IPS-18c (cell line): ENCODE measurements at regions not wholly inside any gene's neighbourhood (a gene's known extent, or its start where the extent isn't known, plus 50 kb on each side); places are given as distances from the start of the nearest gene placed in this dataset.

Experiments used
- H3K4me3 ChIP-seq: 2 replicates; pipeline ENCODE4 v1.7.0; 2013; ENCODE audit warnings: low read depth, mild to moderate bottlenecking, low read length, moderate library complexity; ENCODE audit not compliant: insufficient read depth
- H3K9me3 ChIP-seq: one replicate; pipeline ENCODE4 v1.6.1; 2013; ENCODE audit warnings: mild to moderate bottlenecking, low read length, moderate library complexity; ENCODE audit not compliant: control insufficient read depth, insufficient read depth

DNA sequence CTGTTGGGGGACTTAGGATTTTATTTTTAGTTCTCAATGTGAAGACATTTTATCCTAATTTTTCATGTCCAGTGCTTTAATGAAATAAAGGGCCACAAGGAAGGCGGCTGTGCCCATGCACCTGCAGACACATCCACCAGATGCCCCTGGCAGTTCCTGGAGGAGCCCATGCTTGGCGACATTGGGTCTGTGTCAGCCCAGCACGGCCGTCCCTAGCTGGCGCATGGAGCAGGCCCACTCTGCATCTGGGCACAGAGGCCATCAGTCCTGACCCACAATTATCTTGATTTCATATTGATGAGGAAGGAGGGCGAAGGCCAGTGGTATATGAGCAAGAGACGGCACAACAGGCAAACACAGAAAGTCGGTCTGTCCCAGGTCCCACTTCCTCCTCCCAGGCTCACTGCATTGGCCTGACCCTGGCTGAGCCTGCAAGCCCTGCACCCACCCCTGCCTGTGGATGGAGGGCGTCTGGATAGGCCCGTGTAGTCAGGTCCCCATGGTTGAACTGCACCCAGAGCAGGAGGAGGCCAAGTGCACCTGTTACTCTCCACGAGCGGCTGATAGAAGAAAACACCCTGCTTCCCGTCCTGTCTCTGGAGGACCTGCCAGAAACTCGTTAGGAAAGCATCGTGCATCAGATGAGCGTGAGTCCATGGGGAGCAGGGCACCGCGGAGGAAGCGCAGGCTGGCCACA lies 296.9 kb downstream of the BRD1 start:
- Histone ChIP-seq H3K4me3 (no peak overlapping the region), H3K9me3 (peaks cover 2% of the 10 kb centered on the region)

DNA sequence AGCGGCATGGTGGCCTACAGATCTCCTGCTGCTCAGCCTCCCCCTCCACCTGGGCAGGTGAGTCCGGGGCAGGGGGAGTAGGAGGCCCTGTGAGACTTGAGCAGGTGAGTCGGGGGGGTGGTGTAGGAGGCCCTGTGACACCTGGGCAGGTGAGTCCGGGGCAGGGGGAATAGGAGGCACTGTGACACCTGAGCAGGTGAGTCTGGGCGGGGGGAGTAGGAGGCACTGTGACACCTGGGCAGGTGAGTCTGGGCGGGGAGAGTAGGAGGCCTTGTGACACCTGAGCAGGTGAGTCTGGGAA lies 299.3 kb downstream of the BRD1 start:
- no peak overlapping the region for H3K4me3 ChIP-seq
- H3K9me3 ChIP-seq = peaks cover 2% of the 10 kb centered on the region

DNA sequence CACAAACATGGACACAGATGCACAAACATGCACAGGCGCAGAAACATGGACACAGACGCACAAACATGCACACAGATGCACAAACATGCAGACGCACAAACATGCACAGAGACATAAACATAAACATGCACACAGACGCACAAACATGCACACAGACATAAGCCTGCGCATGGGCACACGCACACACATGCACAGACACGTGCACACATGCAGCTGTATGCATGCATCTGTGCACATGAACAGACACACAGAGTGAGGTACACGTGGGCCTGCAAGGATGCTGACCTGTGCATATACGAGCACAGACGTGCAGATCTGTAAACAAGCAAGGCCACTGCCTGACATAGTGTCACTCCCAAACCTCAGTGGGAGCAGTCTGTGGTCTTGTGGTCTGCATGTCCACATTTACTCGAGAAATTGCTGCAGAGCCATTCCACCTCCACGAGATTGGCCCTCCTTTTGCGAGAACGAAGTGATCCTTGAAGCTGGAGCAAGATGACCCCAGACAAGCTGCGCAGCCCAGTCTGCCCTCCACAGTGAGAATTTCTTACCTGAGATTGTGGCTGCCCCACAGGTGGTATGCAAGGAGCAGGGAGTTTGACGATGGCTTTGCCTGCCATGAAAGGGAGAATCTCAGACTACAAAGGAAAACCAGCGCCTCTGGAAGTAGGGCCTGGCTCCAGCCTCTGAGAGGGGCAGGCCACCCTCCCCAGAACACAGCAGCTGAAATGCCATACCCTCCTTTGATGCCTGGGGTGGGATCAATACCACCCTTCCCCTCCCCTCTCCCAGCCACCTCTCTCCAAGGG lies 299.9 kb downstream of the BRD1 start:
- no peak overlapping the region for H3K4me3 ChIP-seq
- peaks cover 2% of the 10 kb centered on the region for H3K9me3 ChIP-seq

DNA sequence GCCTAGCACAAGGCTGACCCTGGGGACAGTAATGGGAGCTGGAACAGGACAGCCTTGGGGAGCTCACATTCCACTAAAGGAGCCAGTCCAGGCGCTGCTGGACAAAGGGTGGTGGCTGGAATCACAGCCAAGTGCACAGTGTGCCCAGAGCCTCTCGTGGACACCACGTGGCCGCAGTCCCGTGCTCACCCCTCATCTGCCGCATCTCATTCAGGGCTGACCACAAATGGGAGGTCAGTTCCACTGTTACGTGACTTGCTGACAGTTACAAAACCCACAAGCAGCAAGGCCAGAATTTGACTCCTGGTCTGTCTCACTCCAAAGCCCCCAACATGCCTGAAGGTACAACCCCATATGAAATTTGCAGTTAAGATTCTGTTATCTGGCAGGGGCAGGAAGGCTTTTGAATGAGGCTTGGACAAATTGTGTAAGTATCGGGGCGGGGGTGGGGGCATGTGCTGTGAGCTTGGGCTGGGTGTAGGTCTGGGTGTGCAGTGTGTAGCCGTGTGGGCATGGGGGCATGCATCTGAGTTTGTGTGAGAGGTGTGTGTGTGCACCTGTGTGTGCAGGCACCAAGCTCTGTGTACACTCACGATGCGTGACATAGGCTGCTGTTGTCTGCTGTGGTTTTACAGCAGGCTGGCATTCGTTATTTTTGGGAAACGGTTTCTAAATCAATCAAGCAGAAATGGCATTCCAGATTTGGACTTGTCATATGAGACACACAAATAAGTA lies 301.7 kb downstream of the BRD1 start:
- no peak overlapping the region for H3K4me3 ChIP-seq
- H3K9me3 ChIP-seq = peaks cover 2% of the 10 kb centered on the region

DNA sequence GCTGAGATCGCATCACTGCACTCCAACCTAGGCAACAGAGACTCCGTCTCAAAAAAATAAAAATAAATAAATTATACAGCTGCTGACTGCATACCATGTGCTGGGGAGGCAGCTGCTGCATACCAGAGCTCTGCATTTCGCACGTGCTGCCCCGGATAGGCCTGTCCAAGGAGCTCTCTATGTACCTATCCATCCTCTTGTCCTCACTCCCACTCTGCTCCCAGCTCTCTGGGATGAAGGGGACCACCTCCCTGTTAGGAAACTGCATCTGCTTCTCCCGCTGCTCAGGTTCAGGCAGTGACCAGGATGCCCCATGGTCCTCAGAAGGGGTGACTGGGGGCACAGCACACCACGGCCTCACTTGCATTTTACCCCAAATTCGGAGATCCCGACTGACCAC lies 302.3 kb downstream of the BRD1 start:
- peaks cover 5% of the 10 kb centered on the region for H3K9me3 ChIP-seq

DNA sequence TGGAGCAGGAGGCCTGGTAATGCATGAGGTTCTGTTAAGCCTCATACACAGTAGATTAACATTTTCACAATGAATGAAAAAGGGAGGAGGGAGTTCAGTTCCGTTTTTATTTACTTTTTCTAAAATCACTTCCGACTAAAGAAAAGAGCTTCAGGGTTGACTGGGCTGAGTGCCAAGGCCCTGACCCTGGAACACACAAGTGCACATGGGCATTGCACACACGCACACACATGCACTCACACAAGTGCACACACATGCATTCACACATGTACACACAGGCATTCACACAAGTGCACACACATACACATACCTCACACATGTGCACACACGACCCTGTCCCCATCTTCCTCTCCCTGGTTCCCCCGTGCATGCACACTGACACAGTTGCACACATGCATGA lies 303.3 kb downstream of the BRD1 start:
- H3K9me3 ChIP-seq = peaks cover 3% of the 10 kb centered on the region

More for the DNA sequence above, 302.3 kb downstream of the BRD1 start:
- no peak overlapping the region for H3K4me3 ChIP-seq

DNA sequence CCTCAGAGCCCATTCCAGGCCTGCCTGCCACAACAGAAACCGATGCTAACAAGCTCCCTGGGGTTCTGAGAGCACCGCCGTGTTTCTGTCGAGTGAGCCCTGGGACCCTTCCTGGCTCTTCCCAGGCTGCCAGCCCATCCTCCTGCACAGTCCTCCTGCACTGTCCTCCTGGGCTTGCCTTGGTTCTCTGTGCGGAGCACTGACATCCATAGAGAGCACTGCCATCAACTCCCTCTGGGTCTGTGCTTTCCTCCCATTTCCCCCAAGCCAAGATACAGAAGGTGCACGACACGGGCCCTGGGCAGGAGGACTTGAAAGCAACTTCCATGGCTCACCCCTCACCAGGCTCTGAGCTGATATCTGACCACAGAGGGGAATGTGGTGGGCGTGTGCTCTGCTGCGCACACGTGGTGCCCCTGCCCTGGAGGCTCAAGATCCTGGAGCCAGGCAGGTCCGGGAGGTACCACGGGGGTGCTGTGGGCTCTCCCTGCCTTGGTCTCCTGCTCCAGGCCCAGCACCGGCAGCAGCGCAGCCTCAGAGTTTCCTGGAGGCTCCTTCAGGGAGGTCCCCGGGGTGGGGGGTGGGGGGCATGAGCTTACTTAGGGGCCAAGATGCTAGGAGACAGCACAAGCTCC lies 304.2 kb downstream of the BRD1 start:
- Histone ChIP-seq H3K9me3 (peaks cover 2% of the 10 kb centered on the region), H3K4me3 (no peak overlapping the region)

More for the DNA sequence above, 303.3 kb downstream of the BRD1 start:
- no peak overlapping the region for H3K4me3 ChIP-seq

DNA sequence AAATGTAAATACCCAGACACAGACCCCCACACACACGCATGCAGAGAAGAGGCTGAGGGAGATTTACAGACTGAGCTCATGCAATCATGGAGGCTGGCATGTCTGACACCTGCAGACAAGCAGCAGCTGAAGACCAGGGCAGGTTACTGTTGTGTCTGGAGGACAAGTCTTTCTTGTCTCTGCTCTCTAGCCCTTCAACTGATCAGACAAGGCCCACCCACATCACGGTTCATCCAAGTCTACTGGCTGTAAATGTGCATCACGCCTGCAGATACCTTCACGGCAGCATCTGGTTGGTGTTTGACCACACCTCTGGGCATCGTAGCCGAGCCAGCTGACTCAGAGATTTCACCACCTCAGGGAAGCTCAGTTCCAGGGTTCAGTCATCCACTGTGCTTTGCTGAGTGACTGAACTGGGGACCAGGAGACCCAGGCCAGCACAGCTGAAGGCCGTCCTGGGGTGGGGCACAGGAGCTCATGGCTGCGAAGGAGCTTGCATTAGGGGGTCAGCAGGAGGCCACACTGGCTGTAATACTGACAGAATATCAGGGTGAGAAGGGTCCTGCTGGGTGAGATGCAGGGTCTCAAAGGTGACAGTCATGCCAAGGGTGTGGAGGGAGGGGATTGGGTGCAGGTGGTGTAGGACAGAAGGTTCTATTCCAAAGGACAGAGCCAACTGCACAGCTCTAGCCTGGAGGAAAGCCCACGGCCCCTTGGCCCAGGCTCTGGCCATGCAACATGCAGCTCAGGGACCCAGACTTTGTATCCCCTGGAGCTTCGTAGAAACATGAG lies 304.9 kb downstream of the BRD1 start:
- no peak overlapping the region for H3K4me3 ChIP-seq

DNA sequence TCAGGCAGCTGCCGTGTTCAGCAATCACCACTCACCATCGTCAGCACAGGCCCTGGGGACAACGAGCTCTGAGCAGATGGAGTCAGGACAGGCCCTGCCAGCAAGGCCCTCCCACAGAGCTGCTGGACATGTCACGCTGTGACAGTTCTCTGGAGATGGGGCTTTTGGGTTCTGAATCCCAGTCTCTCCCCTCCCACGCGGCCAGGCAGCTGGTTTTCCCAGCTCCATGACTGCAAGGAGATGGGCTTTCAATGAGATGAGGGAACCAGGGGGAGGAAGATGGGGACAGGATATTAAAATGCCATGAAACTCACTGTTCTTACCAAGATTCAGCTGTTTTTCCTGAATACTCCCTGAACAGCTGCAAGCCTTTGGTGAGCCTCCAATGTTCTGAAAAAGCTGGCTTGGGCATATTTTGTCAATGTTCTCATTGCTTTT lies 305.9 kb downstream of the BRD1 start:
- Histone ChIP-seq H3K4me3 (no peak overlapping the region), H3K9me3 (peaks cover 2% of the 10 kb centered on the region)

More for the DNA sequence above, 304.9 kb downstream of the BRD1 start:
- H3K9me3 ChIP-seq = peaks cover 2% of the 10 kb centered on the region

DNA sequence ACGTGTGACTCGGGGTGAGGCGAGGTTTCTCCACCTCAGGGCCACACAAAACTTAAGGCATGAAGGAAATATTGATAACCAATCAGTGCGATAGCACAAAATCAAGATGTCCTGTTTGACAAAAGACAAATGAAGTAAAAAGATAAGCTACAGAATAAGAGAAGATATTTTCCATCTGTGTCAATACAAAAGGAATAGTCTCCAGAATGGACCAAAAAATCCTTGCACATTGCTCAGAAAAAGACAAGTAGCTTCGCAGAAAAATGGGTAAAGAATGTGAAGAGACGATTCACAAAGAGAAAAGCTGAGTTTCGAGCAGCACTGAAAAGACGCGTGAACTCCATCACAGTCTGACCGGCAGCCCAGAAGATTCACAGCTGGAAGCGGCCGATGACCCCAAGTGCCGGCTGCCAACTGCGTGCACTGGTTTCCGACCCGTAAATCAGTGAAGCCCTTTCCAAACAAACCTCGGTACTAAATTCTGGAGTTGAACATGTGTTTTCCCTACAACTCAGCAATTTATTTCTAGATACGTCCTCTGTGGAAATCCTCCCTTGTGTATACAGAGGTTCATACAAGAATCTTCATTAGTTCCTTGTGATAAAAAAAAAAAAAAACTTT lies 308.4 kb downstream of the BRD1 start:
- peaks cover 8% of the 10 kb centered on the region for H3K9me3 ChIP-seq
- no peak overlapping the region for H3K4me3 ChIP-seq

DNA sequence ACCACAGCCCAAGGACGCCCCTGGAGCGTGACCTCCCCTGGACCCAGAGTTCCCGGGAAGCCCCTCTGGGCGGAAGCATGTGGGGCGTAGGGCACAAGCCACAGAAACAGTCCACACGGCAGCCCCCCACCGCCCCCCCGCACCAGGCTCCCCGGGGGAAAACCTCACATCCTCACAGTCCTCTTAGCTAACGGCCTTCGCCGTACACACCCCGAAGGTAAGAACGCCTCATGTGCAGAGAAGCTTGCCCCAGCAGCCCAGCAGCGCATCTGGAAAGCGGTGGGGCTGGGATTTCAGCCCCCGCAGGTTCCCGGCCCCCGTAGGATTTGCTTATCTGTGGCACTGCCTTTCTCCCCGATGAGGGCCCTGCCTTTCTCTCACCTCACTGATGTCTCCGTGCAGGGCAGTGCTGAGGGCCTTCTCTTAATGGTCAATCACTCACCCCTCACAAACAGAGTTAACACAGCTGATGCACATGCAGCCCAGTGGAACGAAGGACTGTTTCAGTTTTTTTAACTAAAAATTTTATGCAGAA lies 309.2 kb downstream of the BRD1 start:
- Histone ChIP-seq H3K9me3 (peaks cover 8% of the 10 kb centered on the region), H3K4me3 (no peak overlapping the region)

DNA sequence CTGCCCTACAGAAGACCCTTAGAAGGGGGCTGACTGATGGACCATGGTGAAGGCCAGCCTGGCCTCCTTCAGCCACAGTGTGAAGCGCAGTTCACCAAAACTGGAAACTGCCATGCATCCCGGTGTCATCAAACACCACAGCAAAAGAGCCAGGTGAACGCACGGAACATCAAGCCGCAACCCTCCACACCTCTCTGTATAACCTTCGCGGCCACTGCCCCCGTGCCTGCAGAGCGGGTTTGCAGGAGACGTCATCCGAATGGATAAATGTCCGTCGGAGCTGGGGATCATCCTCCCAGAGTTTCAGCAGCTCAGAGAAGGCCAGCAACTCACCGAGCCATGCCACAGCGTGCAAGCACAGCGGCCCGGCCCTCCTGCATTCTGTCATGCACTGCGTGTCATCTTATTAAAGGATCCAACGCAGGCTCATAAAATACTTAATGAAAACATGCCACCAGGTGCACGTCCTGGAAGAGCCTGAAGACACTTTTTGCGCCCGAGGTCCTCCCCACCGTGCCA lies 309.9 kb downstream of the BRD1 start:
- Histone ChIP-seq H3K9me3 (peaks cover 8% of the 10 kb centered on the region), H3K4me3 (no peak overlapping the region)

DNA sequence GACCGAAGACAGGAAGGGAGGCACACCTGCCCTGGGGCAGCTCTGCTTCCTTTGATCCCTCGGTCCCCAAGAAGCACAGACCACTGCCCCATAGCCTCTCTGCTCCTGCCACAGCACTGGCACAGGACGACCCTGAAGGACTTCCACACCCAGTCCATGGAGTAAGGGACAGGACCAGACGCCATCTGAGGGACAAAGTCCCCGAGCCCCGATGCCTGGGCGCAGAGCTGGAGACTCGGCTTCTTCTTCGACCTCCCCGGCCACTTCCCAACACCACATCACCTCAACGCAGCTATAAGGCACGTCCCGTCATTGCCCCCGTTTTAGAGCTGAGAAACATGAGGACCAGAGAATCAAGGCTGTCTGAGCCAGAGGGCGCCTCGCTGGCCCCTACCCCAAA lies 310.5 kb downstream of the BRD1 start:
- H3K9me3 ChIP-seq = peaks cover 8% of the 10 kb centered on the region
- H3K4me3 ChIP-seq = no peak overlapping the region

DNA sequence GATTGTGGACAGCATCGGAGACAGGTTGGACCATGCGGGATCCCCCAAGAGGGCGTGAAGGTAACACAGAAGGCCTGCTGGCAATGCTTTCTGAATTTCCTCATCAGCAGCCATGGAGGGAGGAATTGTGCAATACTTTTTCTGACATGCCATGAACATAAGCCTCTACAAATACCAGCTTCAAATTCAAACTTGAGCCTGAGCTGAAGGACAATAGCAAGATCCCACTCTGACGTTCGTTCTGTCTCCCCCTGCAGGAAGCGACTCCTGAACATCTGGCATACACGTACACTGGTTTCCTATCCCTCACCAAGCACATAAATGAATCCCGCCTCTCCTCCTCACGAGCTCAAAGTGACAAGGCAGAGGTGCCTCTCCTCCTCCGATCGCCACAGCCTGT lies 312.2 kb downstream of the BRD1 start:
- Histone ChIP-seq H3K9me3 (peaks cover 6% of the 10 kb centered on the region), H3K4me3 (no peak overlapping the region)

DNA sequence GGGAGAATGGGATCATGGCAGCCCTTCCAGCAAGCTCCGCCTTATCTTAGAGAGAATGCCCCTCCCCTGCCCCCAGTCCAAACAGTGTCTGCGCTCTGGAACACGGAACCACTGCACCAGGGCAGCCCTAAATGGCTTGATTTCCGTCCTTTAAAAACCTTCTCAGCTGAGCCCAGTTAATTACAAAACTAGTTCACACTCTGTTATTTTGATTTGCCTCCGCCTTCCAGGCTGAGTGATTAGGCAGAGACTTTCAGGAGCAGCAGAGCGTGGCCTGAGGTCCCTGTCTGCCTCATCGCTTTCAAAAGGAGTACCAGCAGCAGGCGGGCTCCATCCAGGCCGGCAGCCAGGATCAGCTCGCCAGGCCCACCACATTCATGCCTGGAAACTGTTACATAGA lies 313.0 kb downstream of the BRD1 start:
- Histone ChIP-seq H3K9me3 (peaks cover 6% of the 10 kb centered on the region), H3K4me3 (no peak overlapping the region)

DNA sequence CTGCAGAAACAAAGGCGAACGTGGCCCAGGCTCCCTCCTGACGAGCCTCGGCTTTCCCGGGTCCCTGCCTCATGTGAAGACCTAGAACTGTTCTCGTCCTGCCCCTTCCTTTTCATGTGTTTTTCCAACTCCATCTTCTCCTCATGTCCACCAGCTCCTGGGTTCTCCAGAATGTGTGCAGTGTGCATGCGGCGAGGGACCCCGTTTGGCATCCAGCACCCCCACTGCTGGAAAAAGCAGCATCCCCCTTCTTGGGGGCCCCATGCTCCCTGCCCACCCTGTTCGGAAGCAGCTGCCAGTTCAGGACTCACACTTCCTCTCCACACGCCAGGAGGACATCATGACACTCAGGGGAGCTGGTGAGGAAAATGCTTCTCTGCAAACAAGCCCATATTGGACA lies 313.5 kb downstream of the BRD1 start:
- peaks cover 6% of the 10 kb centered on the region for H3K9me3 ChIP-seq
- no peak overlapping the region for H3K4me3 ChIP-seq
